ENCODE measurements at regions not wholly inside any gene's neighbourhood (a gene's known extent, or its start where the extent isn't known, plus 50 kb on each side); places are given as distances from the start of the nearest gene placed in this dataset.

- TF ChIP-seq CTCF (IDR thresholded peaks at IDR 0.05; ENCODE audit: insufficient read depth, low read depth, low read length): no peak
- no peak for TF ChIP-seq EZH2 (IDR thresholded peaks at IDR 0.05; ENCODE audit: insufficient read depth, low read length)
- Mint-ChIP-seq H3K9me3 (ENCODE audit: unreplicated experiment) (no peaks in the 10 kb centered on the region), H3K4me1 (ENCODE audit: low read depth, unreplicated experiment) (peaks cover 4% of the 10 kb centered on the region), H3K36me3 (ENCODE audit: low read depth, unreplicated experiment) (no peaks in the 10 kb centered on the region), H3K27ac (ENCODE audit: unreplicated experiment) (no peak overlapping the region), H3K27me3 (ENCODE audit: low read depth, unreplicated experiment) (no peaks in the 10 kb centered on the region), H3K4me3 (ENCODE audit: unreplicated experiment) (no peak overlapping the region)
- H3K4me1 ChIP-seq (ENCODE audit: insufficient read depth, low read length): no peaks in the 10 kb centered on the region
- no peak overlapping the region for H3K4me2 ChIP-seq (ENCODE audit: low read length)
- no peaks in the 10 kb centered on the region for H3K9me3 ChIP-seq (ENCODE audit: insufficient read depth, low read depth, low read length)
- no peak overlapping the region for H3K9ac ChIP-seq (ENCODE audit: low read length)
- DNase-seq (ENCODE audit: low read depth) (no peak), FAIRE-seq (no peak)
- H3K27ac ChIP-seq (ENCODE audit: low read depth, low read length): no peak overlapping the region
- H2AFZ ChIP-seq (ENCODE audit: low read depth, low read length): no peak overlapping the region
- H3K79me2 ChIP-seq (ENCODE audit: insufficient read depth, low read length): no peaks in the 10 kb centered on the region
- H3K27me3 ChIP-seq (ENCODE audit: insufficient read depth, low read length): no peaks in the 10 kb centered on the region
- no peaks in the 10 kb centered on the region for H3K36me3 ChIP-seq (ENCODE audit: insufficient read depth, low read length)
- no peaks in the 10 kb centered on the region for H4K20me1 ChIP-seq (ENCODE audit: insufficient read depth, low read length)
- H3K4me3 ChIP-seq (ENCODE audit: insufficient read depth, low read depth, low read length): no peak overlapping the region
These were observed 1161.5 kb downstream of the PCDH9 start for GRCh38 chr13:66068683-66069082.

DNA sequence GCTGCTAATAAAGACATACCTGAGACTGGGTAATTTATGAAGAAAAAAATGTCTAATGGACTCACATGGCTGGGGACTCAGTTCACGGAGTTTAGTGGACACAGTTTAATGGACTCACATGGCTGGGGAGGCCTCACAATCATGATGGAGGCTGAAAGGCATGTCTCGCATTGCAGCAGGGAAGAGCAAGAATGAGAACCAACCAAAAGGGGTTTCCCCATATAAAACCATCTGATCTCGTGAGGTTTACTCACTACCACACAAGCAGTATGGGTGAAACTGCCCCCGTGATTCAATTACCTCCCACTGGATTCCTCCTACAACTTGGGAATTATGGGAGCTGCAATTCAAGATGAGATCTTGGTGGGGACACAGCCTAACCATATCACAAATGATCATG lies 1181.2 kb downstream of the PCDH9 start:
- H3K79me2 ChIP-seq (ENCODE audit: insufficient read depth, low read length): no peaks in the 10 kb centered on the region
- no peaks in the 10 kb centered on the region for H3K36me3 Mint-ChIP-seq (ENCODE audit: low read depth, unreplicated experiment)
- H3K27ac Mint-ChIP-seq (ENCODE audit: unreplicated experiment): no peak overlapping the region
- H3K27ac ChIP-seq (ENCODE audit: low read depth, low read length): no peak overlapping the region
- DNase-seq (ENCODE audit: low read depth) (no peak), FAIRE-seq (no peak)
- no peak for TF ChIP-seq CTCF (IDR thresholded peaks at IDR 0.05; ENCODE audit: insufficient read depth, low read depth, low read length)
- no peak for TF ChIP-seq EZH2 (IDR thresholded peaks at IDR 0.05; ENCODE audit: insufficient read depth, low read length)
- no peaks in the 10 kb centered on the region for H3K4me1 ChIP-seq (ENCODE audit: insufficient read depth, low read length)
- no peak overlapping the region for H2AFZ ChIP-seq (ENCODE audit: low read depth, low read length)
- no peaks in the 10 kb centered on the region for H3K9me3 Mint-ChIP-seq (ENCODE audit: unreplicated experiment)
- H3K36me3 ChIP-seq (ENCODE audit: insufficient read depth, low read length): no peaks in the 10 kb centered on the region
- H3K9ac ChIP-seq (ENCODE audit: low read length): no peak overlapping the region
- H3K9me3 ChIP-seq (ENCODE audit: insufficient read depth, low read depth, low read length): no peaks in the 10 kb centered on the region
- H3K4me3 ChIP-seq (ENCODE audit: insufficient read depth, low read depth, low read length): no peak overlapping the region
- no peak overlapping the region for H3K4me3 Mint-ChIP-seq (ENCODE audit: unreplicated experiment)
- no peaks in the 10 kb centered on the region for H3K27me3 ChIP-seq (ENCODE audit: insufficient read depth, low read length)
- H3K27me3 Mint-ChIP-seq (ENCODE audit: low read depth, unreplicated experiment): no peaks in the 10 kb centered on the region
- H3K4me2 ChIP-seq (ENCODE audit: low read length): no peak overlapping the region
- no peaks in the 10 kb centered on the region for H4K20me1 ChIP-seq (ENCODE audit: insufficient read depth, low read length)
- no peaks in the 10 kb centered on the region for H3K4me1 Mint-ChIP-seq (ENCODE audit: low read depth, unreplicated experiment)

- Histone ChIP-seq H3K27me3 (ENCODE audit: insufficient read depth, low read length) (no peaks in the 10 kb centered on the region), H3K79me2 (ENCODE audit: insufficient read depth, low read length) (no peaks in the 10 kb centered on the region), H3K4me3 (ENCODE audit: insufficient read depth, low read depth, low read length) (no peak overlapping the region), H3K36me3 (ENCODE audit: insufficient read depth, low read length) (no peaks in the 10 kb centered on the region), H4K20me1 (ENCODE audit: insufficient read depth, low read length) (no peaks in the 10 kb centered on the region), H3K4me1 (ENCODE audit: insufficient read depth, low read length) (no peaks in the 10 kb centered on the region), H3K9me3 (ENCODE audit: insufficient read depth, low read depth, low read length) (no peaks in the 10 kb centered on the region), H3K4me2 (ENCODE audit: low read length) (no peak overlapping the region), H3K9ac (ENCODE audit: low read length) (no peak overlapping the region), H2AFZ (ENCODE audit: low read depth, low read length) (no peak overlapping the region), H3K27ac (ENCODE audit: low read depth, low read length) (no peak overlapping the region)
- no peaks in the 10 kb centered on the region for H3K9me3 Mint-ChIP-seq (ENCODE audit: unreplicated experiment)
- DNase-seq (ENCODE audit: low read depth) (no peak), FAIRE-seq (no peak)
- no peak overlapping the region for H3K4me3 Mint-ChIP-seq (ENCODE audit: unreplicated experiment)
- TF ChIP-seq EZH2 (IDR thresholded peaks at IDR 0.05; ENCODE audit: insufficient read depth, low read length): no peak
- TF ChIP-seq CTCF (IDR thresholded peaks at IDR 0.05; ENCODE audit: insufficient read depth, low read depth, low read length): no peak
- H3K27me3 Mint-ChIP-seq (ENCODE audit: low read depth, unreplicated experiment): no peaks in the 10 kb centered on the region
- no peaks in the 10 kb centered on the region for H3K4me1 Mint-ChIP-seq (ENCODE audit: low read depth, unreplicated experiment)
- no peaks in the 10 kb centered on the region for H3K36me3 Mint-ChIP-seq (ENCODE audit: low read depth, unreplicated experiment)
- no peak overlapping the region for H3K27ac Mint-ChIP-seq (ENCODE audit: unreplicated experiment)
These were observed 1189.6 kb downstream of the PCDH9 start for GRCh38 chr13:66040506-66040905.

All from astrocyte (in vitro differentiated cells and primary cell).